Fibroblast of the aortic adventitia (primary cell): ENCODE measurements at regions not wholly inside any gene's neighbourhood (a gene's known extent, or its start where the extent isn't known, plus 50 kb on each side); places are given as distances from the start of the nearest gene placed in this dataset.
"Not testable (repeated sequence)": the region's sequence is repeated elsewhere in the genome, so short reads cannot be mapped to it uniquely, and the experiment has no call there.

Source experiments
- DNase-seq: peaks from one replicate; pipeline ENCODE4 v3.0.0-alpha.2; 2010; ENCODE audit warnings: low read depth
- H3K4me3 ChIP-seq: 2 replicates; pipeline ENCODE4 v1.5.1; 2011; ENCODE audit warnings: low read depth, mild to moderate bottlenecking, control low read depth, low read length, moderate library complexity

DNA sequence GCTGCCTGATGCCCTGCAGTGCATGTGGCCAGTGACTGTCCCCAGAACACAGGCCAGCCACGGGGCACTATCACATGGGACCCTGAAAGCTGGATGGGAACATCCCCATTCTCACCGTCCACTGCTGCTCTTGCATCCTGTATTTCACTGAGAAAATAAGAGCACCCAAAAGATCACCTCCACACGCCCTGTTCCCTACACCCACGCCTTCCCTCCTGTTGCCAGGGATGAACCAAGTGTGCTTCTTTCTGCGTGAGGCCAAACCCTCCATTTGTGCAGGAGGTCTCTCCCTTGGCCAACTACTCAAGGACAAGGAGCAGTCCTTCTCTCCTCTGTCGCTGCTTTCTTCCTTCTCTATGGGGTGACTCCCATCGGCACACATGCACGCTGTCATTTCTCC, 118.3 kb downstream of the LRRC37A3 start:
- not testable (repeated sequence) for H3K4me3 ChIP-seq, DNase-seq

- H3K4me3 ChIP-seq, DNase-seq: not testable (repeated sequence)
These were observed 118.8 kb downstream of the LRRC37A3 start for GRCh38 chr17:64800361-64800895.

DNA sequence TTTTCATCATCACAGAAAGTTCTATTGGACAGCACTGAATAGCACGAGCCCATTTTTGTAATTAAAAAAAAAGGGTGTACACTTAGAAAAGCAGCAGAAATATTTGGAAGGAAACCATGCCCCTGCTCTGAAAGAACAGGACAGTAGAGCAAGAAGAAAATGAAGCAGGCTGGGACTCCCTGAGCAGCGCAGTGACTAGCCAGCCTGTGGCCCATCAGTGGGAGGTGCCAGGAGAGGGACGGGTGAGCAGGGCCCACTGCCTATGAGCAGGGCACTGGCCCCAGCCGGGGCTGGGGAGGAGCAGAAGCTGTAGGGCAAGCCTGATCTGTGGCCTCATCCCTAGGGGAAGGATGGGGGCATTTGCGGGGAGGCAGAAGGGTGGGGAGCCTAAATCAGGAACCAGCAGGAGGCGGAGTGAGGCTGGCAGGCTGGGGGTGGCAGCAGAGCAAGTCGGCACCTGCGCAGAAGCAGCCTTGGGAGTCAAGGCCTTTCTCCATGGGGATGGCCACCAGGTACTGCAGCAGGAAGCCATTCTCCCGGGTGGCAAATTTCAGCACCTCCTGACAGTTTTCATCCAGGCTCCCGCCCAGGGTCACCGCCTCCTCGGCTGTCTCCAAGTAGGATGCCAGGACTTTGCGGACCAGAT, 119.6 kb downstream of the LRRC37A3 start:
- H3K4me3 ChIP-seq, DNase-seq: not testable (repeated sequence)

DNA sequence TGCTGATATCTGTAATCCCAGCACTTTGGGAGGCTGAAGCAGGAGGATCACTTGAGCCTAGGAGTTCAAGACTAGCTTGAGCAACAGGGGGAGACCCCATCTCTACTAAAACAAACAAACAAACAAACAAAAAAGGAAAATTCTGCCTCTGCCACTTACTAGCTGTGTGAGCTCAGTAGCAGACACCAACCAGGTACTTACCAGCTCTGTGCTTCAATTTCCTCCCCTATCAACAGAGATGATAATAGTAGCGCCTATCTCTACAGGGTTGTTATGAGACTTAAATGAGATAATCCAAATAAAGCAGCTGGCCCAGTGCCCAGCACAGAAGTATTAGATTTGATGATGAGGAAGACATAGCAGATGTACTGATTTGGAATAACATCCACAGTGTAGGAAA, 120.3 kb downstream of the LRRC37A3 start:
- DNase-seq, H3K4me3 ChIP-seq: not testable (repeated sequence)

DNA sequence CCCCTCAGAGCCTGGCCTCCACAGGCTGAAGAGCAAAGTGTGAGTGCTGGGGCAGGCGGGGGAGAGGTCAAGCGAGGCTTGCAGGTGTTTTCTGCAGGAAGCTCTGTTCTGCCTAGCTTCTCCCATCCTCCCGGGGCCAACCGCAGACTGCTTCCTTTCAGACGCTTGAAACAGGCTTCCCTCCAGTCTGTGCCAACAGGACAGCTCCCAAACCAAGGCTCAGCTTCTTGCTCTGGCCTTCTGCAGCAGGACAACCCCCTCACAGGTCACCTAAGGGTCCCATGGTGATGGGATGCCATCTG, 120.8 kb downstream of the LRRC37A3 start:
- not testable (repeated sequence) for H3K4me3 ChIP-seq, DNase-seq

GRCh38 chr17:64797746-64798488, 121.4 kb downstream of the LRRC37A3 start:
- H3K4me3 ChIP-seq, DNase-seq: not testable (repeated sequence)

- not testable (repeated sequence) for DNase-seq, H3K4me3 ChIP-seq
These were observed 123.9 kb downstream of the LRRC37A3 start for GRCh38 chr17:64795342-64795741.

- H3K4me3 ChIP-seq, DNase-seq: not testable (repeated sequence)
These were observed 124.6 kb downstream of the LRRC37A3 start for GRCh38 chr17:64794548-64795274.

GRCh38 chr17:64794113-64794512, 125.2 kb downstream of the LRRC37A3 start:
- not testable (repeated sequence) for H3K4me3 ChIP-seq
- DNase-seq: peak; percentile 51

DNA sequence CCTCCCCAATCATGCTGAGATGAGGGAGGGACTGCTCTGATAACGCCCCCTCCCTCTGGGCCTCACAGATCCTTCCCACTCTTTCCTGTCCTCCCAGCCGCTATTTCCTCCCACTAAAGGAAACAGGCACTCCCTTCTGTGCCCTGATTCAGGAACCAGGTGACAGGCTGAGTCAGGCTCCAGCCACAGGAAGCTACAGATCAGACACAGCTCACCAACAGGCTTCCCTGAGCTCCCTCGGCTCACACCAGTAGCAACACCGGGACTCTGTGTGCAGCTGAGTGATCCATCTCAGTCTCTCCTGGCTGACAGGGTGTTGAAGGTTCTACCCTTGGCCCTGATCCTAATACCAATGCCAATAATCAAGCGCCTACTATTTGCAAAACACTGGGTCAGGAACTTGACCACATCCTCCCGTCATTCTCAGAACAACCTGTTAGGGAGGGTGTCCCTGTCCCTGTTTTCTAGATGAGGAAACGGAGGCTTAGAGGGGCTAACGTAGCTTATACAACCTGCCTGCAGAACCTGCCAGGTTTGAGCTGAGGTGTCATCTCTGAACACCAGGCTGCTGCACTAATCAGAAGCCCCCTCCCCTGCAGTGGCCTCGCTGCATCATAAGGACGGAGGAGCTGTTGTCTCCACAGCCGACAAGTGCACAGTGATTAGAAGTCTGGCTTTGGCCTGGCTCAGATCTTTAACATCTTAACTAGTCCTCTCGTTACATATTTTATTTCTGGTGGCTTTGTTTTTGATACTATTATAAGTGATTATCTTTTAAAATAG, 126.3 kb downstream of the LRRC37A3 start:
- peak; percentile 46 for DNase-seq
- not testable (repeated sequence) for H3K4me3 ChIP-seq

DNA sequence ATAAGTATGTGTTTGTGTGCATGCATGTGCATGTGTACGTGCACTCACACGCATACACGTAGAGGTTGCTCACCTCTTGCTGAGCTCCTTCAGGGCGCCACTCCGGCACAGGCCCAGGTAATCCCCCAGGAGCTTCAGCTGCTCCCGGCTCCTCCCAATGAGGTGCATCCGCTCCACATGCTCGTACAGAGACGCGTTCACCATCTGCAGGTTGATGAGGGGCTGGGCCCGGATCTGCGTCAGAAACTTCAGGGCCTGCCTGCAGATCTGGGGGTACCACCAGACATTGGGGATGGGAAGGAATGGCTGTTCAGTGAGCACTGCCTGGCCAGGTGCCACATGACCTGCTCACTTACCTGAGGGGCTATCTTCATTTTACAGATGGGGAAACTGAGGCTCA, 127.0 kb downstream of the LRRC37A3 start:
- not testable (repeated sequence) for H3K4me3 ChIP-seq, DNase-seq

DNA sequence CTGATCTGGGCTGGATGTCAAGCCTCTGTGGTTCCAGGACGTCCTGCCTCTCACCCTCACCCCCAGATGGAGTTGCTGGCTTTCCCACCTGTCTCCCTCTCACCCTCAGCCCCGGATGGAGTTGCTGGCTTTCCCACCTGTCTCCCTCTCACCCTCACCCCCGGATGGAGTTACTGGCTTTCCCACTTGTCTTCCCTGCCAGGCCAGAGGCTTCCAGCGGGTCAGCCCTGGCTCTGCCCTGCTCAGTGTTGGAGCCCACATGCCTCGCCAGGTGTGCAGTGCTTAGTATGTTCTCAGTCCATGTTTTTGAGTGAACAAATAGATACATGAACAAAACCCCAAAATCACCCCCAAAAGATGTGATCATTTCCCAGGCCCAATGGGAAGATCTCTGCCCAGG, 127.6 kb downstream of the LRRC37A3 start:
- not testable (repeated sequence) for DNase-seq

DNA sequence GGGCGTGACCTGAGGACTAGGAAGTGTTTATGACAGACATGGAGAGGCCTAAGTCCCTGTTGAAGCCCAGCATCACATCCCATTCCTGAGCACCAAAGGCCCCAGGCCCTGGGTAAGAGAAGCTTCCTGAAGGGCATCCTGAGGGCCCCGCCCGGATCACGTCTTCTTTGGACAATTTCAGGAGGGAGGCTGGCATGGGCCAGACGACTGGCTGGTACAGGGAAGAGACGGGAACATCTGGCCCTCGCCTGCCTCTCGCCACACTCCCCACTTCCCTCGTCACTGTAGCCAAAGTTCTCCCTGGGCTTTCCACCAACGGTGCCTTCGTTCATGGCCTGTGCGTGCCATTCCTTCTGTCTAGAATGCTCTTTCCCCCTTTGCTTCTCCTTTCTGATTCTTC, 128.1 kb downstream of the LRRC37A3 start:
- not testable (repeated sequence) for DNase-seq, H3K4me3 ChIP-seq

More for the DNA sequence above, 127.6 kb downstream of the LRRC37A3 start:
- H3K4me3 ChIP-seq: not testable (repeated sequence)

GRCh38 chr17:64790690-64791089, 128.6 kb upstream of the SMURF2 start:
- H3K4me3 ChIP-seq: not testable (repeated sequence)

DNA sequence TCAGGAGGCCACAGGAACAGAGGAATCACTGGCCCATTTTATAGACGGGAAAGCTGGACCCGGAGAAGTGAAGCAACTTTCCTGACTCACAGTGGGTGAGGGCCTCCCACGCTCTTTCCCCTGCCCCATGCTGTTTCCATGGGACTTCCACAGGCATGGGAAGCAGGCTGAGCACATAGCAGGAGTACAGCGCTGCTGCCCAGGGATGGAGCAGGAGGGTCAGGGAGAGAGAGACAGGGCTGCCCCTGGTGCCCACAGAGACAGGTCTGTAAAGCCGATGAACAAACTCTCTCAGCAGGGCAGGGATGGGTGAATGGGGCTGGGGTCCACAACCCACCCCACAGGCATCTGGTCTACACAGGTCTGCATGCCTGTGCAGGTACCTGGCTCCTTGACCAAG, 128.1 kb upstream of the SMURF2 start:
- not testable (repeated sequence) for DNase-seq, H3K4me3 ChIP-seq

More at GRCh38 chr17:64790690-64791089, 128.6 kb upstream of the SMURF2 start:
- not testable (repeated sequence) for DNase-seq

GRCh38 chr17:64789061-64789445, 126.9 kb upstream of the SMURF2 start:
- DNase-seq, H3K4me3 ChIP-seq: not testable (repeated sequence)
